ENCODE measurements at regions not wholly inside any gene's neighbourhood (a gene's known extent, or its start where the extent isn't known, plus 50 kb on each side); places are given as distances from the start of the nearest gene placed in this dataset.
"Not testable (repeated sequence)": the region's sequence is repeated elsewhere in the genome, so short reads cannot be mapped to it uniquely, and the experiment has no call there.

- intact Hi-C loops (cut with DNase I), result no loop called here
- no peaks in the 10 kb centered on the region for H3K9me3 ChIP-seq
- DNase-seq, result no peak
- 90 to 94% (median 93%) methylated on average over 18 of the region's 18 CpGs for WGBS, 3 donors
- no peak overlapping the region for H3K27ac ChIP-seq
- H3K27me3 ChIP-seq, result no peaks in the 10 kb centered on the region
- H3K4me3 ChIP-seq, result no peak overlapping the region
- H3K4me1 ChIP-seq (ENCODE audit: insufficient read depth), result no peaks in the 10 kb centered on the region
- TF ChIP-seq CTCF (IDR thresholded peaks at IDR 0.05) (no peak), EP300 (IDR thresholded peaks at IDR 0.05) (no peak), POLR2A (IDR thresholded peaks at IDR 0.05) (no peak)
- no peaks in the 10 kb centered on the region for H3K36me3 ChIP-seq
Observed at GRCh38 chr14:83638748-83639504, 1891.0 kb upstream of the FLRT2 start.

GRCh38 chr14:83639505-83639875 lies 1890.5 kb upstream of the FLRT2 start:
- H3K9me3 ChIP-seq; H3K27ac ChIP-seq; intact Hi-C loops (cut with DNase I); H3K27me3 ChIP-seq; H3K4me3 ChIP-seq; H3K36me3 ChIP-seq; H3K4me1 ChIP-seq (ENCODE audit: insufficient read depth): not testable (repeated sequence)
- 88 to 93% (median 93%) methylated on average over 18 of the region's 18 CpGs for WGBS, 3 donors
- peak in 1 of 5 donors; percentile 7 for DNase-seq

- 48 to 72% (median 69%) methylated on average over 1 of the region's 1 CpG for WGBS, 3 donors
- H3K9me3 ChIP-seq, result no peaks in the 10 kb centered on the region
- no peak overlapping the region for H3K4me3 ChIP-seq
- H3K27me3 ChIP-seq, result no peaks in the 10 kb centered on the region
- no peaks in the 10 kb centered on the region for H3K36me3 ChIP-seq
- H3K27ac ChIP-seq, result no peak overlapping the region
- intact Hi-C loops (cut with DNase I), result no loop called here
- no peak for TF ChIP-seq EP300 (IDR thresholded peaks at IDR 0.05)
- no peak for TF ChIP-seq POLR2A (IDR thresholded peaks at IDR 0.05)
- TF ChIP-seq CTCF (IDR thresholded peaks at IDR 0.05), result no peak
- no peak for DNase-seq
- H3K4me1 ChIP-seq (ENCODE audit: insufficient read depth), result no peaks in the 10 kb centered on the region
Observed at GRCh38 chr14:83646228-83646627, 1883.7 kb upstream of the FLRT2 start.

- DNase-seq, result no peak
- WGBS, 3 donors, result 85 to 96% (median 96%) methylated on average over 1 of the region's 1 CpG
- intact Hi-C loops (cut with DNase I), result no loop called here
Observed at GRCh38 chr14:83660597-83660996, 1869.3 kb upstream of the FLRT2 start.

More at GRCh38 chr14:83660597-83660996, 1869.3 kb upstream of the FLRT2 start:
- no peaks in the 10 kb centered on the region for H3K36me3 ChIP-seq
- H3K9me3 ChIP-seq, result no peaks in the 10 kb centered on the region
- no peak overlapping the region for H3K27ac ChIP-seq
- H3K27me3 ChIP-seq, result no peaks in the 10 kb centered on the region
- no peak overlapping the region for H3K4me3 ChIP-seq
- no peak for TF ChIP-seq POLR2A (IDR thresholded peaks at IDR 0.05)
- no peak for TF ChIP-seq EP300 (IDR thresholded peaks at IDR 0.05)
- TF ChIP-seq CTCF (IDR thresholded peaks at IDR 0.05), result no peak
- no peaks in the 10 kb centered on the region for H3K4me1 ChIP-seq (ENCODE audit: insufficient read depth)

Measured in ovary (tissue), 7 donors.